Omental fat pad (tissue), 3 donors: ENCODE measurements at regions not wholly inside any gene's neighbourhood (a gene's known extent, or its start where the extent isn't known, plus 50 kb on each side); places are given as distances from the start of the nearest gene placed in this dataset.

Experiments used
- ATAC-seq: fragments of 150-250 bp; one replicate; pipeline ENCODE4 v1.9.1; 2016; ENCODE audit warnings: mild to moderate bottlenecking, moderate library complexity; ENCODE audit not compliant: low FRiP score
- DNase-seq: peaks from one replicate; pipeline ENCODE4 v3.0.0-alpha.2; 2019; ENCODE audit warnings: low spot score
- TF ChIP-seq, protein P1 (sequence below), 3 donors: fragments of 450-650 bp; IDR thresholded peaks; one replicate each; pipeline ENCODE4 v1.5.1; 2016 to 2017; ENCODE audit warnings: antibody characterized with exemption in 3 of 3, mild to moderate bottlenecking in 3 of 3, moderate library complexity in 2 of 3

- no peak for DNase-seq
- ATAC-seq: no peak
- TF ChIP-seq, protein P1, sequence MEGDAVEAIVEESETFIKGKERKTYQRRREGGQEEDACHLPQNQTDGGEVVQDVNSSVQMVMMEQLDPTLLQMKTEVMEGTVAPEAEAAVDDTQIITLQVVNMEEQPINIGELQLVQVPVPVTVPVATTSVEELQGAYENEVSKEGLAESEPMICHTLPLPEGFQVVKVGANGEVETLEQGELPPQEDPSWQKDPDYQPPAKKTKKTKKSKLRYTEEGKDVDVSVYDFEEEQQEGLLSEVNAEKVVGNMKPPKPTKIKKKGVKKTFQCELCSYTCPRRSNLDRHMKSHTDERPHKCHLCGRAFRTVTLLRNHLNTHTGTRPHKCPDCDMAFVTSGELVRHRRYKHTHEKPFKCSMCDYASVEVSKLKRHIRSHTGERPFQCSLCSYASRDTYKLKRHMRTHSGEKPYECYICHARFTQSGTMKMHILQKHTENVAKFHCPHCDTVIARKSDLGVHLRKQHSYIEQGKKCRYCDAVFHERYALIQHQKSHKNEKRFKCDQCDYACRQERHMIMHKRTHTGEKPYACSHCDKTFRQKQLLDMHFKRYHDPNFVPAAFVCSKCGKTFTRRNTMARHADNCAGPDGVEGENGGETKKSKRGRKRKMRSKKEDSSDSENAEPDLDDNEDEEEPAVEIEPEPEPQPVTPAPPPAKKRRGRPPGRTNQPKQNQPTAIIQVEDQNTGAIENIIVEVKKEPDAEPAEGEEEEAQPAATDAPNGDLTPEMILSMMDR (IDR thresholded peaks at IDR 0.05): no peak
Measured at GRCh38 chr16:76669288-76669687, 392.1 kb downstream of the CNTNAP4 start.

DNA sequence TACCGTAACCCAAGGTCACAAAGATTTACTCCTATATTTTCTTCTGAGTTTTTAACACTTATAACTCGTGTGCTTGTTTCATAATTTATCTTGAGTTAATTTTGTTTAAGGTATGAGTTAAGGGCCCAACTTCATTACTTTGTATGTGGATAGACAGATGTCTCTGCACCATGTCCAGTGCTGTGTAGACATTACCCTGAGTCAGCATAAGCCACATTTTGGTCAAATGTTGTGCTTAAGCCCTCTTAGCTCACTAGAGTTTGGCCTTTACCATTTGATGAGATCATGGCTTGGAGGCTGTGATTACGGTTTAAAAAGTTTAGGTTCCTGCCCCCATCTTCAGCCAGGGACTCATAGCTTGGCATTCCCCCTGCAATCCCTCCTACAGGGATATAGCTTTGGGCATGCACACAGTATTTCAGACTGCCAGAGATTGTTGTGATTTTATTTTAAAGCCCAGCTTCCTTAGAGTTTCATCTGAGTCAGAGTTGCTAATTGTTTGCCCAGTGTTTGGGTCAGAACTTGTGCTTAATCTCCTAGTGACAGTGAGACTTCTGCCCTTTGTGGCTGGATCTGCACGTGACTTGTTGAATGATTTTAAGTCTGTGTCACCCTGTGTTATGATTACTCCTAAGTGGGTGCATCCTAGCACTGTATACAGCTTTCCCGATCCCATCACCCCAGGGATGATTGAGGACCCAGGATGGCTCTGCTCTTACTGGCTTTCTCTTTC, 393.1 kb downstream of the CNTNAP4 start:
- no peak for DNase-seq
- TF ChIP-seq, protein P1 (IDR thresholded peaks at IDR 0.05): no peak
- no peak for ATAC-seq

- ATAC-seq (no peak), DNase-seq (no peak)
- TF ChIP-seq, protein P1 (IDR thresholded peaks at IDR 0.05): no peak
Measured at GRCh38 chr16:76676356-76676755, 399.2 kb downstream of the CNTNAP4 start.

- no peak for ATAC-seq
- TF ChIP-seq, protein P1 (IDR thresholded peaks at IDR 0.05): no peak
Measured at GRCh38 chr16:76681296-76681695, 404.1 kb downstream of the CNTNAP4 start.

GRCh38 chr16:76683051-76683450, 405.9 kb downstream of the CNTNAP4 start:
- TF ChIP-seq, protein P1 (IDR thresholded peaks at IDR 0.05): no peak
- DNase-seq: no peak
- ATAC-seq: no peak

More at GRCh38 chr16:76681296-76681695, 404.1 kb downstream of the CNTNAP4 start:
- DNase-seq: no peak

GRCh38 chr16:76696876-76697275, 419.7 kb downstream of the CNTNAP4 start:
- TF ChIP-seq, protein P1 (IDR thresholded peaks at IDR 0.05): no peak
- ATAC-seq (no peak), DNase-seq (no peak)

- DNase-seq: no peak
- TF ChIP-seq, protein P1 (IDR thresholded peaks at IDR 0.05): no peak
Measured at GRCh38 chr16:76705892-76706291, 428.7 kb downstream of the CNTNAP4 start.

More at GRCh38 chr16:76705892-76706291, 428.7 kb downstream of the CNTNAP4 start:
- ATAC-seq: no peak
